HEK293 (cell line): ENCODE measurements at regions not wholly inside any gene's neighbourhood (a gene's known extent, or its start where the extent isn't known, plus 50 kb on each side); places are given as distances from the start of the nearest gene placed in this dataset.

Source experiments
- ZNF335 ChIP-seq: fragments of 450-650 bp; formaldehyde crosslinking; conservative IDR thresholded peaks from 2 replicates; pipeline ENCODE4 v1.5.1; 2016; ENCODE audit warnings: missing biosample characterization, missing genetic modification characterization
- ZNF629 ChIP-seq: fragments of 450-650 bp; formaldehyde crosslinking; IDR thresholded peaks from 2 replicates; pipeline ENCODE4 v1.5.1; 2017; ENCODE audit warnings: missing biosample characterization, missing genetic modification characterization
- TF ChIP-seq, protein P1 (sequence below): fragments of 450-650 bp; formaldehyde crosslinking; IDR thresholded peaks from 2 replicates; pipeline ENCODE4 v1.5.1; 2016; ENCODE audit warnings: missing biosample characterization, missing genetic modification characterization
- TF ChIP-seq, protein P2 (sequence below): fragments of 450-650 bp; formaldehyde crosslinking; IDR thresholded peaks from 2 replicates; pipeline ENCODE4 v1.5.1; 2016; ENCODE audit warnings: missing biosample characterization, missing genetic modification characterization
- TF ChIP-seq, protein P3 (sequence below): fragments of 450-650 bp; formaldehyde crosslinking; IDR thresholded peaks from 2 replicates; pipeline ENCODE4 v1.5.0; 2017; ENCODE audit warnings: missing biosample characterization, missing genetic modification characterization, borderline replicate concordance

DNA sequence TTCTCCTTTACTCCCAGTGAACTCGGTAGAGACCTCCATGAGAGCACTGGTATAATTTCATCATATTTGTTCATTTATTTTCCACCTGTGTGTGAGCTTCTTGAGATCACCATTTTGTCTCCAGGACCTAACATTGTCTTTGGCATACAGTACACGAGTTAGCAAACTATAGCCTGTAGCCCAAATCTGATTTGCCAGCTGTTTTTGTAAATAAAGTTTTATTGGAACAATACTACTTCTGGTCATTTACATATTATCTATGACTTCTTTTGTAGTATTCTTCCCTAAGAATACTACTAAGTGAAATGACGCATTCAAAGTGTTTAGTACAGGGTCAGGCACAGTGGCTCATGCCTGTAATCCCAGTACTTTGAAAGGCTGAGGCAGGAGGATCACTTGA is 449.5 kb downstream of the PLPP3 start:
- TF ChIP-seq, protein P1, sequence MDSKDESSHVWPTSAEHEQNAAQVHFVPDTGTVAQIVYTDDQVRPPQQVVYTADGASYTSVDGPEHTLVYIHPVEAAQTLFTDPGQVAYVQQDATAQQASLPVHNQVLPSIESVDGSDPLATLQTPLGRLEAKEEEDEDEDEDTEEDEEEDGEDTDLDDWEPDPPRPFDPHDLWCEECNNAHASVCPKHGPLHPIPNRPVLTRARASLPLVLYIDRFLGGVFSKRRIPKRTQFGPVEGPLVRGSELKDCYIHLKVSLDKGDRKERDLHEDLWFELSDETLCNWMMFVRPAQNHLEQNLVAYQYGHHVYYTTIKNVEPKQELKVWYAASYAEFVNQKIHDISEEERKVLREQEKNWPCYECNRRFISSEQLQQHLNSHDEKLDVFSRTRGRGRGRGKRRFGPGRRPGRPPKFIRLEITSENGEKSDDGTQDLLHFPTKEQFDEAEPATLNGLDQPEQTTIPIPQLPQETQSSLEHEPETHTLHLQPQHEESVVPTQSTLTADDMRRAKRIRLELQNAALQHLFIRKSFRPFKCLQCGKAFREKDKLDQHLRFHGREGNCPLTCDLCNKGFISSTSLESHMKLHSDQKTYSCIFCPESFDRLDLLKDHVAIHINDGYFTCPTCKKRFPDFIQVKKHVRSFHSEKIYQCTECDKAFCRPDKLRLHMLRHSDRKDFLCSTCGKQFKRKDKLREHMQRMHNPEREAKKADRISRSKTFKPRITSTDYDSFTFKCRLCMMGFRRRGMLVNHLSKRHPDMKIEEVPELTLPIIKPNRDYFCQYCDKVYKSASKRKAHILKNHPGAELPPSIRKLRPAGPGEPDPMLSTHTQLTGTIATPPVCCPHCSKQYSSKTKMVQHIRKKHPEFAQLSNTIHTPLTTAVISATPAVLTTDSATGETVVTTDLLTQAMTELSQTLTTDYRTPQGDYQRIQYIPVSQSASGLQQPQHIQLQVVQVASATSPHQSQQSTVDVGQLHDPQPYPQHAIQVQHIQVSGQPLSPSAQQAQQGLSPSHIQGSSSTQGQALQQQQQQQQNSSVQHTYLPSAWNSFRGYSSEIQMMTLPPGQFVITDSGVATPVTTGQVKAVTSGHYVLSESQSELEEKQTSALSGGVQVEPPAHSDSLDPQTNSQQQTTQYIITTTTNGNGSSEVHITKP (tag by site-specific recombination), result no peak
- TF ChIP-seq, protein P2, sequence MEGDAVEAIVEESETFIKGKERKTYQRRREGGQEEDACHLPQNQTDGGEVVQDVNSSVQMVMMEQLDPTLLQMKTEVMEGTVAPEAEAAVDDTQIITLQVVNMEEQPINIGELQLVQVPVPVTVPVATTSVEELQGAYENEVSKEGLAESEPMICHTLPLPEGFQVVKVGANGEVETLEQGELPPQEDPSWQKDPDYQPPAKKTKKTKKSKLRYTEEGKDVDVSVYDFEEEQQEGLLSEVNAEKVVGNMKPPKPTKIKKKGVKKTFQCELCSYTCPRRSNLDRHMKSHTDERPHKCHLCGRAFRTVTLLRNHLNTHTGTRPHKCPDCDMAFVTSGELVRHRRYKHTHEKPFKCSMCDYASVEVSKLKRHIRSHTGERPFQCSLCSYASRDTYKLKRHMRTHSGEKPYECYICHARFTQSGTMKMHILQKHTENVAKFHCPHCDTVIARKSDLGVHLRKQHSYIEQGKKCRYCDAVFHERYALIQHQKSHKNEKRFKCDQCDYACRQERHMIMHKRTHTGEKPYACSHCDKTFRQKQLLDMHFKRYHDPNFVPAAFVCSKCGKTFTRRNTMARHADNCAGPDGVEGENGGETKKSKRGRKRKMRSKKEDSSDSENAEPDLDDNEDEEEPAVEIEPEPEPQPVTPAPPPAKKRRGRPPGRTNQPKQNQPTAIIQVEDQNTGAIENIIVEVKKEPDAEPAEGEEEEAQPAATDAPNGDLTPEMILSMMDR, result no peak
- TF ChIP-seq, protein P3, sequence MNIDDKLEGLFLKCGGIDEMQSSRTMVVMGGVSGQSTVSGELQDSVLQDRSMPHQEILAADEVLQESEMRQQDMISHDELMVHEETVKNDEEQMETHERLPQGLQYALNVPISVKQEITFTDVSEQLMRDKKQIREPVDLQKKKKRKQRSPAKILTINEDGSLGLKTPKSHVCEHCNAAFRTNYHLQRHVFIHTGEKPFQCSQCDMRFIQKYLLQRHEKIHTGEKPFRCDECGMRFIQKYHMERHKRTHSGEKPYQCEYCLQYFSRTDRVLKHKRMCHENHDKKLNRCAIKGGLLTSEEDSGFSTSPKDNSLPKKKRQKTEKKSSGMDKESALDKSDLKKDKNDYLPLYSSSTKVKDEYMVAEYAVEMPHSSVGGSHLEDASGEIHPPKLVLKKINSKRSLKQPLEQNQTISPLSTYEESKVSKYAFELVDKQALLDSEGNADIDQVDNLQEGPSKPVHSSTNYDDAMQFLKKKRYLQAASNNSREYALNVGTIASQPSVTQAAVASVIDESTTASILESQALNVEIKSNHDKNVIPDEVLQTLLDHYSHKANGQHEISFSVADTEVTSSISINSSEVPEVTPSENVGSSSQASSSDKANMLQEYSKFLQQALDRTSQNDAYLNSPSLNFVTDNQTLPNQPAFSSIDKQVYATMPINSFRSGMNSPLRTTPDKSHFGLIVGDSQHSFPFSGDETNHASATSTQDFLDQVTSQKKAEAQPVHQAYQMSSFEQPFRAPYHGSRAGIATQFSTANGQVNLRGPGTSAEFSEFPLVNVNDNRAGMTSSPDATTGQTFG (tag by site-specific recombination), result no peak
- TF ChIP-seq ZNF629 (tag by site-specific recombination) (no peak), ZNF335 (tag by site-specific recombination) (no peak)
